GM20000 (cell line): ENCODE measurements at regions not wholly inside any gene's neighbourhood (a gene's known extent, or its start where the extent isn't known, plus 50 kb on each side); places are given as distances from the start of the nearest gene placed in this dataset.

Source experiments
- DNase-seq: peaks from one replicate; pipeline ENCODE4 v3.0.0; 2012; ENCODE audit warnings: low spot score
- CTCF ChIP-seq: IDR thresholded peaks from 2 replicates; pipeline ENCODE4 v1.5.1; 2012; ENCODE audit warnings: mild to moderate bottlenecking, control low read depth; ENCODE audit errors: extremely low read depth, missing control alignments

- DNase-seq, result no peak
- TF ChIP-seq CTCF, result no peak
Observed at GRCh38 chr20:11214256-11214840, 540.5 kb upstream of the JAG1 start.

GRCh38 chr20:11216451-11217314, 542.9 kb upstream of the JAG1 start:
- TF ChIP-seq CTCF, result no peak
- DNase-seq, result no peak

GRCh38 chr20:11217326-11218172, 543.8 kb upstream of the JAG1 start:
- TF ChIP-seq CTCF, result no peak
- DNase-seq, result no peak

GRCh38 chr20:11218173-11218680, 544.4 kb upstream of the JAG1 start:
- no peak for TF ChIP-seq CTCF
- DNase-seq, result no peak

- no peak for TF ChIP-seq CTCF
- DNase-seq, result no peak
Observed at GRCh38 chr20:11219192-11219591, 545.4 kb upstream of the JAG1 start.

GRCh38 chr20:11221046-11221445, 547.2 kb upstream of the JAG1 start:
- TF ChIP-seq CTCF, result no peak
- DNase-seq, result no peak

- DNase-seq, result no peak
- no peak for TF ChIP-seq CTCF
Observed at GRCh38 chr20:11222243-11222642, 548.4 kb upstream of the JAG1 start.
